ENCODE measurements at regions not wholly inside any gene's neighbourhood (a gene's known extent, or its start where the extent isn't known, plus 50 kb on each side); places are given as distances from the start of the nearest gene placed in this dataset.

GRCh38 chr6:6705061-6705425 is 116.5 kb downstream of the LY86 start:
- TF ChIP-seq CTCF (IDR thresholded peaks at IDR 0.05; ENCODE audit: poor library complexity) (no peak), EZH2 (IDR thresholded peaks at IDR 0.05; ENCODE audit: borderline replicate concordance) (no peak), EZH2phosphoT487 (IDR thresholded peaks at IDR 0.05; ENCODE audit: low read depth, severe bottlenecking, unreplicated experiment) (no peak)
